CD4-positive, alpha-beta T cell treated with Interleukin-10 for 1 hour (primary cell): ENCODE measurements at regions not wholly inside any gene's neighbourhood (a gene's known extent, or its start where the extent isn't known, plus 50 kb on each side); places are given as distances from the start of the nearest gene placed in this dataset.
"Not testable (repeated sequence)": the region's sequence is repeated elsewhere in the genome, so short reads cannot be mapped to it uniquely, and the experiment has no call there.

ENCODE experiments used
- DNase-seq: peaks from one replicate; pipeline ENCODE4 v3.0.0-alpha.2; 2020

- no peak for DNase-seq
Observed at GRCh38 chr13:70612881-70613280, 504.6 kb upstream of the KLHL1 start.

GRCh38 chr13:70604448-70604847 lies 496.2 kb upstream of the KLHL1 start:
- DNase-seq: no peak

DNA sequence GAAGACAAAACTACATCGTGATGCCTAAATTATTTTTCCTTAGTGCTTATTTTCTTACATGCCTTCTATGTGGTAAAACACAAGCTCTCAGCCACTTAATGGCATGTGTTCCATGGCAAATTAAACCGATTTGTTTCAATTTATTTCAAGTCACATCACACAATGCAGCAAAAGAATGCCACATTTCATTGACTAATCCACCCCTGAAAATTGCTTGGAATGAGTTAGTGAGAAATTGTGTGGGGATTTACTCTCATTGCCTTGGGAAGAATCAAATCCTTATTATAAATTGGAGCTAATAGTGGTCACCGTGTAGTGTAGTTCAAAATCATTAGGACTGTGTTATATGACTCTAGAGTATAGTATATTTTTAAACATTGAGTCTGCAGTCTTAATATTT lies 485.5 kb upstream of the KLHL1 start:
- no peak for DNase-seq

GRCh38 chr13:70585109-70585508 lies 476.9 kb upstream of the KLHL1 start:
- DNase-seq: no peak

GRCh38 chr13:70580825-70581224 lies 472.6 kb upstream of the KLHL1 start:
- no peak for DNase-seq

DNA sequence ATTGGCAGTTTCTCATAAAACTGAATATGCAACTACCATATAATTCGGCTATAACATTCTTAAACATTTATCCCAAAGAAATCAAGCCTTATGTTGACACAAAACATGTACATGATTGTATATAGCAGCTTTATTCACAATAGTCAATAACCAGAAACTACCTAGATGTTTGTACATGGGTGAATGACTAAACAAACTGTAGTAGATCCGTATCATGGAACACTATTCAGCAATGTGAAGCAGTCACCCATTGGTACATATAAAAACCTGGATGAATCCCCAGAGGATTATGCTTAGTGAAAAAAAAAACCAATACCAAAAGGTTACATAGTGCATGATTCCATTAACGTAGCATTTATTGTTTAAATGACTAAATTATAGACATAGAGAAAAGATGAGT lies 471.7 kb upstream of the KLHL1 start:
- no peak for DNase-seq

DNA sequence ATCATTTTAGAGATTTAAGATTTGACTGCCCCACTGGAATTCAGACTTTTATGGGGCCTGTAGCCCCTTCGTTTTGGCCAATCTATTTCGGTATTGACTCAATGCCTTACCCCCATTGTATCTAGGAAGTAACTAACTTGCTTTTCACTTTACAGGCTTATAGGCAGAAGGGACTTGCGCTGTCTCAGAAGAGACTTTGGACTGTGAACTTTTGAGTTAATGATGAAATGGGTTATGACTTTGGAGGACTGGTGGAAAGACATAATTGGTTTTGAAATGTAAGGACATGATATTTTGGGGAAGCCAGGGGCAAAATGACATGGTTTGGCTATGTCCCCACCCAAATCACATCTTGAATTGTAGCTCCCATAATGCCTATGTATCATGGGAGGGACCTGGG lies 463.0 kb upstream of the KLHL1 start:
- DNase-seq: no peak

GRCh38 chr13:70568571-70568970 lies 460.3 kb upstream of the KLHL1 start:
- DNase-seq: no peak

GRCh38 chr13:70544706-70545105 lies 436.5 kb upstream of the KLHL1 start:
- DNase-seq: no peak

GRCh38 chr13:70541451-70541850 lies 433.2 kb upstream of the KLHL1 start:
- DNase-seq: no peak

DNA sequence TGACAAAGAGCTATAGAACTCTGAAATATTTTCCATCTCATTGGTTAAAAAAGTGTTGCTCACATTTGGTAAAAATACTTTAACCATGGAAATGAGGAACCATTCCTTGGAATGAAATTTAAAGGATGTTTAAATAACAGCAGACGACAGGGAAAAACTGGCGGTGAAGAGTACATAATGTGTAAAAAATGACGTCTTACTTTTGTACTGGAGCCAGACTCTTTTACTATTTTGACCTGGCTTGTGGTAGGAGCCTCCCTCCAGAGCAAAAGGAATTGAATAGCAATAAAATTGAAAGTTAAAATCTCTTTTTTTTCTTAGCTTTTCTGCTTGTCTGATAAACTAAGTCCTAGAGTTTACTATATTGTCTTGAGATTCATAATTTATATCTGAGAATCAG lies 426.2 kb upstream of the KLHL1 start:
- no peak for DNase-seq

DNA sequence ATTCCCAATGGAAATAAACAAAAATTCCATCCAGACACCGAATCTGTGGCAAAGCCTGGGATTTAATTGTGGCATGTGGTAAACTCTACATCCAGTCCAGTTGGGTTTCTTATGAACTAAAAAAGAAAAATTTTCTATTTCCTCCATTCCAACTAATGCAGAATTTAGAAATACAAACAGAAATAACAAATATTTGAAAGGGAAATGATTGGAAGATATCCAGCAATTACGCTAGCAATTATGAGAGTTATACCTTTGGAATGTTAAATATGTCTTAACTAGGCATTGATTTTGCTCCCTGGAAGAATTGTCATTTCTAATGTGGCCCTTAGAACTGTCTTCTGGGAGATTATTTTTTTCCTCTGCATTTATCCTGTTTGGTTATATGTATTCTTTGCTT lies 421.4 kb upstream of the KLHL1 start:
- no peak for DNase-seq

DNA sequence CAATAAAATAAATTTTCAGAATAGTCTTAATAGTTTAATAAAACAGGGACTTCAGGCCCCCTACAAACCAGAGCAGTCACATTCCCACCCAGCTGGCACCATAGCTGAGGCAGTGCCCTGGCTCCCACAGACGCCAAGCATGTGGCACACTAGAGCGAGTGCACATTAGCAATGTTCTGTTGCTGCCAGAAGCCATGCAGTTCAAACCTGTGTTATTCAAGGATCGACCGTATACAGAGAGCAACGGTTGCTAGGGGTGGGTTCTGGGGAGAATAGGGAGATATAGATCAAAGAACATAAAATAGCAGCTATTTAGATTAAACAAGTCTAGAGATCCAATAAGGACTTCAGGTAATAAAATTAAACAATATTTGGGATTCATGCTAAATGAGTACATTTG lies 419.3 kb upstream of the KLHL1 start:
- no peak for DNase-seq

- no peak for DNase-seq
Observed at GRCh38 chr13:70523622-70524021, 415.4 kb upstream of the KLHL1 start.

DNA sequence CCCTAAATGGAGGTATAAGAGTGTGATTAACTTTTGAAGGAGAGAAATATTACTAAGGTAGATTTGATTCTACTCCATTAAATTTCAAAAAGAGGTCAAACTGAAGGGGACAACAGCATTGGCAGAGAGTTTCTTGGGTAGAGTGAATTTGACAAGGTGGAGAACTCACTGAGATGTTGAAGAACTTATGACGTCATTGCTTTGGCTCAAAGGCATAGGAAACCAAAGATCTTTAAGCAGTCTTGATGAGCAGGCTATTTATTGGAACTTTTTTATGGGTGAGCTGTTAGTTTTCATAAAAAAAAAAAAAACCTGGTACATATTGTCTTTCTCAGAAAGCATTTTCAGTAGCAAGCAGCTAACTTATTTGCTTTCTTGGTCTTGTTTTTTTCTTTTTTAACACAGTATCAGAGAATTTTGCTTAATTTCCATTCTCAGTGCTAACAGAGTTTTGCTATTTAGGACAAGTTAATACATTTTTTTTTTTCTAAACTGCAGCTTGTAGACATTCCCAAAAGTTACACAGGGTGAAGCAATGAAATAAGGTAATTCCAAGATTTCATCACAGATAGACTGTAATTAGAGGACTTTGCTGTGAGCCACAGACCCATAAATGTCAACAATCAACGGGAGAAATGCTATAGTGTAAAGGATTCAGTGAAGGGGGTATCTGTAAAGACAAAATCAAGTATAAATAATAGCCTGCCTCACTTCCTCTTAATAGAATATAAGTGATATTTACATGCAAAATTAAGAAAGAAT lies 412.2 kb upstream of the KLHL1 start:
- DNase-seq: no peak

GRCh38 chr13:70518081-70518480 lies 409.8 kb upstream of the KLHL1 start:
- no peak for DNase-seq

GRCh38 chr13:70516226-70516625 lies 408.0 kb upstream of the KLHL1 start:
- DNase-seq: no peak

- DNase-seq: not testable (repeated sequence)
Observed at GRCh38 chr13:70511861-70512417, 403.7 kb upstream of the KLHL1 start.

DNA sequence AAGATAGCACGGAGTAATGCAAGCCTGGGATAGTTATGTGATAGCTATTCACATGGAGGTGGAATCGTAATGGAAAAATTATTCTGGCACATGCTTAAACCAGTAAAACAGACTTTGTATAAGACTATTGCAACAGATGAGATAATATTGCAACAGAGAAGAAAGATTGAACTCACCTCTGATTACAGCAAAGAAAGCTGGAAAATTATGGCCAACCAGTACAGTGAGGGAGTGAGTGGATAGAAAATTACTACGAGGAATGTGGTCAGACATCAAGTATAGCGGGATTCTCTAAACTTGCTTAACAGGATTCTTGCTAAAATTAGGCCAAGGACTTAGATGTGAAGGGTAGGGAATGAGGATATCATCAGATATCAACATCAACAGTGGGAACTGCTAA lies 397.6 kb upstream of the KLHL1 start:
- no peak for DNase-seq

DNA sequence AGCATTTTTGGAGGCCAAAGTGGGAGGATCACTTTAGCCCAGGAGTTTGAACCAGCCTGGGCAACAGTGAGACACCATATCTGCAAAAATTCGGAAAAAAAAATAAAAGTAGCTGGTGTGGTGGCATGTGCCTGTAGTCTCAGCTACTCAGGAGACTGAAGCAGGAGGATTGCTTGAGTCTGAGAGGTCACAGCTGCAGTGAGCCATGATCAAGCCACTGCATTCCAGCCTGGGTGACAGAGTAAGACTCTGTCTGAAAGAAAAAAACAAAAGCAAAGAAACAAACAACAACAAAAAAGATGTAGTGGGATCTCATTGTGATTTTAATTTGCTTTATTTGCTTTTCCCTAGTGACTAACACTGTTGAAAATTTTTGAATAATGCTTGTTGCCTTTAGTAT lies 394.7 kb upstream of the KLHL1 start:
- DNase-seq: no peak

GRCh38 chr13:70490320-70490935 lies 382.2 kb upstream of the KLHL1 start:
- no peak for DNase-seq

DNA sequence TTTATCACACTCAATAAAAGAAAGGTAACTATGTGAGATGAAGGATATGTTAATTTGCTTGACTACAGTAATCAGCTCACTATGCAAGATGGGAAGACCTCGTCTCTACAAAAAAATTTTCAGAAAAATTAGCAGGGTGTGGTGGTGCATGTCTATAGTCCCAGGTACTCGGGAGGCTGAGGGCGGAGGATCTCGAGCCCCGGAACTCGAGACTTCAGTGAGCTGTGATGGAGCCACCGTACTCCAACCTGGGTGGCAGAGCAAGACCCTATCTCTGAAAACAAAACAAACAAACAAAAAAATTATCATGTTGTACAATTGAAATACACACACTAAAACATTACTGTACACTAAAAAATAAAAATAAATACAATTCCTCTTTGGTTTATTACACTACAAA lies 376.7 kb upstream of the KLHL1 start:
- no peak for DNase-seq

DNA sequence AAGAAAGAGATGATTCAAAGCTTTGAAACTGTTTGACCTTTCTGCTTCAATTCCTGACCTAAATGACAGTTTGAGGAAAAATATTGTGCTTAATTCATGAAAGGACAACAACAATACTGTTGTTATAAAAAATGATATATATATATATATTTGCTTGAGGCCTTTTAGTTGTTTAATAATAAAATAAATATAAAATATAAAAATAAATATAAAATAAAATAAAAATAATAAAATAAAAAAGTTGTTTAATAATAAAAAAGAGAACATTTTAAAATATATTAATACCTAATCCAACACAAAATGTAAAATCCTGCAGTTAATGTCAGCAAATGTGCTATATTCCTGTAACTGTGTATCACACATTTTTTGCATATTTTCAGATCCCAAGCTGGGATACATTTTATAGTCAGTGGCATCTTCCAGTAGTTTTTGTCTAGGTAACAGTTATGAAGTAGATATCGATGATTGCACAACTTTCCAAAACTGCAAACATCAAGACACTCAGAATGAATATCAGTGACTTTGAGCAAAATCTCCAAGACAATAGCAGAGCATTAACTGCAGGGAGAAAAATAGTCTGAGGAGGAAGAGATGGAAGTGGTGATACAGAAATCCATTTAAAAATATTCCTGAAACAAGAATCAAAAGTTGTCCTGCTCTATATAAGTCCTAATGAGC lies 375.5 kb upstream of the KLHL1 start:
- no peak for DNase-seq

DNA sequence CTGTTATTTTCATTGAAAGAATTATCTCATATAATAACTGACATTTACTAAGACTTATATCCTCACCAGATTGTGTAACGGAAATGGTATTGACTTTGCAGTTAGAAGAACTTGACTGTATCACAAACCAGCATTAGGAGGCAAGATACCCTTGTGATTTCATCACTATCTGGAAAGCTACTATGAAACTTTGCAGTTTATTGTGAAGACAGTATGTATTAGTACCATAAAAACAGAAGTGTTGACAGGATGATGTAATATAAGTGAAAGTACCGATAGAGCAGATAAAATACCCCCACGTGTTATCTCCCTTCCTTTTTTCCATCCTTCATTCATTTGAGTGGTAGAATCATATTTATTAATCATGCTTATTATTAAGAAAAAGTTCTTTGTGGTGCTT lies 365.7 kb upstream of the KLHL1 start:
- no peak for DNase-seq
